Fibroblast of skin of left biceps (primary cell): ENCODE measurements at regions not wholly inside any gene's neighbourhood (a gene's known extent, or its start where the extent isn't known, plus 50 kb on each side); places are given as distances from the start of the nearest gene placed in this dataset.

Source experiments
- DNase-seq, 2 experiments: peaks; one replicate each; pipeline ENCODE4 v3.0.0-alpha.2; 2013; ENCODE audit warnings: low read depth in 2 of 2

GRCh38 chr14:98226411-98226810, 1045.6 kb downstream of the BCL11B start:
- DNase-seq = no peak

DNA sequence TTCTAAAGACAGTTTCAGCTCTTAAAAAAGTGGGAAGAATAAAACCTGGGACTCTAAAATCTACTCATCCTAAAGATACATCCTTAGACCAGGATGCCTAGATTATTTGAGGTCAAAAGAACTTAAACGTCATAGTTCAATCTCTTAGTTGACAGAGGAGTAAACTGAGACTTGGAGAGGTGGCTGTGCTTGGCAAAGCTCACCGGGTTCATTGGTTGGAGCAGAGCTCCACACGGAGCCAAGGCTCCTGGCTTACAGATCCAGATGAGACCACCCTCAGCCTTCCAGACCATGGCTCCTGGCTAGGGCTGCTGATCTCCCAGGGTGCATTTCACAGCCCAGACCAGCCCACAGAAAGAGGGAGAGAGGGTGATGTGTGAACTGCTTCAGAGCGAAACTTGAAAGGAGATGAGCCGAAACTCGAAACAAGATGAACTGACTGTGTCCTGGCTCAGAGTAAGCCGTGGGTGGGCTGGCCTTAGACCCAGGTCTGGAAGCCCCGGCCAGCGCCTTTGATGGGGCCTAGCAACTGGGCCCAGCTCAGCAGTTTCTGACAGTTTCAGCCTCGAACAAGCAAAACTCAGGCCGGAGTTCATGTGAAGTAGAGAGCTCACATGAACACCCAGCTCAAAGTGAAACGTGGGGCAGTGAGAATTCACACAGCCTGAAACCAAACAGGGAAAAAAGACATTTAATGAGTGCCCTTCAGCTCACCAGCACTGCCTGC, 1044.8 kb downstream of the BCL11B start:
- DNase-seq = no peak

DNA sequence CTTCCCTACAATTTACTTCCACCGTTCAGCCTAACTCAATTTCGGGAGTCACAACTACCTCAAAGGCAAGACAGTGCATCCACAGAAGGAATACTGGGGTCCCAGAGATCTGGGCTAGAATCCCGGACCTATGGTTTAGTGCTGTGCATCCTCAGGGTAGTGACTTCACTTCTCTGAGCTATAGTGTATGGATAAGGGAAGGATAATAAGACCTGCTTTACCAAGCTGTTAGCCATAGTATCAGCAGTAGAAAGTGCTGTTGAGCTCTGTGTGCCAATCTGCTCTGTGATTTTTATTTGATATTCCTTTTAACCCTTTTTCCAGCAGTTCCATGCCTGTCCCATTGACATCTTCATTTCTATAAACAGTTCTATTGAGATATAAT, 1044.3 kb downstream of the BCL11B start:
- DNase-seq = no peak

DNA sequence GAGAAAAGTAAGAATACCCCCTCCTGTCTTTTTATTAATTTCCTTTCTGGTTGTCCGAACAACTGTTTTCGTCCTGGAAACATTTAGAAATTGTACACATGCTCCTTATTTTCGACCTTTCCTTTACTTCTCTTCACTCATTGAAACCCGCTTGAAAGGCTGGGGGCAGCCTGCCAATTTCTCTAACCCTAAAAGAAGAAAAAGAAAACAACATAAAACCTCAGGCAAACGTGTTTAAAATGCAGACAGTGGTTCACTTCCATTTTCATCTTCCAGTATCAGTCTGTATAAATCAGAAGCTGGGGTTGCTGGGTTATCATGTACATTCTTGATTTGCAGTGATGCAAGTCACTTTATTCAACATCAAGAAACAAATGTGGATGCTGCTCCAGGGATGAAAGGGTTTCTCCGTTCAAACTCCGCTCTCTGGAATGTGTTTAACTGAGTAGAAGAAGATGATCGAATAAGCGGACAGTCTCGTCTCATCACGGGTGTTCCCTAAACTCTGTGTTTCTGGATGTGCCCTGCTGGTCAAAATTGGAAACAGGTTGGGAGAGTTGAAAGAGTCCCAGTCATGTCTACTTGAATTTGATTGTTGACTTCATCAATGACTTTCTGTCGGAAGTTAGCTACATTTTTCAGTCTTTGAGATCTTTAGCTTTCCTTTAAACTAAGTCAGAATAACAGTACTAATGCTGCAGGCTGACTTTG, 1042.2 kb downstream of the BCL11B start:
- DNase-seq = peak in 1 of 2 experiments; percentile 2

DNA sequence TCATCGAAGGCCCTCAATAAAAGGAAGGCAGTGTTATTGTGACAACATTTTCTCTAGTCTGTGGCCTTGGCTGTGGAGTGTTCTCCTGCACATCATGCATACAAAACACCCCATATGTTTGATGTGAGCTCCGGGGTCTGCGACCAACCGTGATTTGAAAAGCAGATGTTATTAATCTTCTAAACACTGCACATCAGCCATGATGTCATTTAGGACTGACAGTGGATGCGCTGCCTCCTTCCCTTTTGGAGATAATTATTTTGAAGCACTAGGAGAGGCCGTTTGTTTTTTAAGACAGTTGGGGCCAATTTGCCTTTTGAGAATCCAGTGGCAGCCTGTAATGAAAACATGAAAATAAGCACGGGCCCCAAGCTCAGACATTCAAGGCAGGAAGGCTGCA, 1041.6 kb downstream of the BCL11B start:
- no peak for DNase-seq

GRCh38 chr14:98231210-98231609, 1040.8 kb downstream of the BCL11B start:
- no peak for DNase-seq

DNA sequence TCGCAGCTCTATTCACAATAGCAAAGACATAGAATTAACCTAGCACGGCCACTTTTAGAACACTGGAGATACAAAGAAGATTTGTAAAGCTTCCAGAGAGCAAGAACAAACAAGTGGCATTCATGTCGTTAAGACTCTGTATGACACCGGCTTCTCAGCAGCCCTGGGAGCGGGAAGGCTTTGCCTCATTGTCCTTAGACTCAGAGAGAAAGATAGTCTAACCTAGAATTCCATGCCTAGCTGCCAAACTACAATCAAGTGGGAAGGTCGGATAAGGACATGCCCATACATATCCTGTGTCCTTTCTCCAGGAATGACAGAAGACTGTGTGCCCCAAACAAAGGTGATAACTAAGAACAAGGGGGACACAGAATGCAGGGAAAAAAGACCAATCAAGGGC, 1038.3 kb downstream of the BCL11B start:
- no peak for DNase-seq

GRCh38 chr14:98234208-98234607, 1037.8 kb downstream of the BCL11B start:
- peak in 1 of 2 experiments; percentile 1 for DNase-seq

DNA sequence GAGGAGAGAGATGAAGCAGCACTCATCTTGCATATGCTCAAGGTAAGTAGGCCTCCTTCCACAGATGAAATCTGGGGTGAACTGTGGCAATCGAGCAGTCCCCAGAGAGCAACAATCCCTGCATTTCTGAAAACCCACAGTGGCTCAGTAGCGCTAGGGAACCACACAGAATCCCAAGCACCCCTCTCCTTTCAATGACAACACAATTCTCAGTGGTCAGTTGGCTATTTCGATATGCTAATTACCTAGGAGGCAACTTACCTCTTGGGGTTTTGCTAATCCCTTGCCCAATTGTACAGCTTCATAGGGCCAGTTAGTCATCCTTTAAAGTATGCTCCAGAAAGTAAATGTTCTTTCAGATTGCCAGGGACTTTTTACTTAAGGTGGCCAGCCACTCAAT, 1035.7 kb downstream of the BCL11B start:
- DNase-seq = no peak

DNA sequence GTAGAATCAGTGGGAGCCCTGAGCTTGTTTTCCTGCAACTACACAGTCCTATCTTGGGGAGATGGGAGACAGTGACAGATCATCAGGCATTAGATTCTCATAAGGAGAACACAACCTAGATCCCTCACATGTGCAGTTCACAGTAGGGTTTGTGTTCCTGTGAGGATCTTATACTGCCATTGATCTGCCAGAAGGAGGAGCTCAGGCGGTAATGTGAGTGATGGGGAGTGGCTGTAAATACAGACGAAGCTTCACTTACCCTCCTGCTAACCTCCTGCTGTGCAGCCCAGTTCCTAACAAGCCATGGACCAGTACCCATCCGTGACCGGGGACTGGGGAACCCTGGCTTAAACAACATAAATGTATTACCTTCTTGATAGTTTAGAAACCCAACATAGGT, 1034.1 kb downstream of the BCL11B start:
- DNase-seq = no peak

GRCh38 chr14:98240376-98240775, 1031.6 kb downstream of the BCL11B start:
- DNase-seq = no peak

GRCh38 chr14:98242903-98243302, 1029.1 kb downstream of the BCL11B start:
- DNase-seq = no peak

DNA sequence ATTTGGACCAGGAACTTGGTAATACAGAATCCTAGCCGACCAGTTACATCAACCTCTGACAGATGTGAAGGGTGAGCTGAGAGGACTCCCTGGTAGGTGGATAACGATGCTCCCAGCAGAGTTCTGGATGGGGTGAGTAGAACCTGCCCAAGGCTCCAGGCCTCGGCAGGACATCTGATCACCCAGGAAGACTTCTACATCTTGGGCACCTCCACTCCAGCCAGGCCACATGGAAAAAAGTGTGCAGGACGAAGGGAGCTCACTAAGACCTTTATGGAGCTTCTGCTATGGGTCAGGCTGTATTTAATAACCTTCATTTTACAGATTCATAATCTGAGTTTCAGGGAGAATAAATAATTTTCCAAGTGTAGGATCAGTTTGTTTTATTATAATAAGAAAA, 1028.7 kb downstream of the BCL11B start:
- no peak for DNase-seq

DNA sequence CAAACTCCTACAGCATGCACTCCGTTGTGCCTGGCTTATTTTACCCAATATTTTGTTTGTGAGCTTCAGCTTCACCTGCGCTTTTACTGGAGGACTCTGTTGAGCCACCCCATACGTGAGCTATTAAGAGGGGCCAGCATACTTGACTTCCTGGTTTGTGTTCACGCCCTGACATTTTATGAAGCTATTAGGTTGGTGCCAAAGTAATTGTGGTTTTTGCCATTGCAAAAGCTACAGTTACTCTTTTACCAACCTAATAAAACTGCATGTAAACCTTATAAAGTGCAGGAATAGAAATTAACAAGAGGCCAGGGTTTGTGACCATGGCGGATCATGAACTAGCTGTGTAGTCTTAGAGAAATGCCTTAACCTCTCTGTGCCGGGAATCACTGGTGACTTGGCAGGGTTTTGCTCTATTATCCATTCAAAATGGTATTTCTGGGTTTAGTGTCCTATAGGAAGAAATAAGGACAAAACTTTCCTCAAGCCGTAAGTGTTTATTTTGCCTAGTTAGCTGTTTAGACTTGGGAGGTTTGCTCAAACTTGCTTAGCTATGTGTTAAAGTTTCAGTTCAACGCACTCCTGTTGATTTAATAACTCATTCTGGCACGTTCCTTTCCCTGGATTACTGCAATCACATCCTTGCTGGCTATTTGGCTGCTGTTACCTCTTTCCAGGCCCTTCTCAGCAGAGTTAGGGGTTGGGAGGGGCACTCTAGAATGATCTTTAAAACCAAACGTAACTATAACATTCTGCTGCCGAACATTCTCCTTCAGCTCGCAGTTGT, 1027.6 kb downstream of the BCL11B start:
- no peak for DNase-seq

DNA sequence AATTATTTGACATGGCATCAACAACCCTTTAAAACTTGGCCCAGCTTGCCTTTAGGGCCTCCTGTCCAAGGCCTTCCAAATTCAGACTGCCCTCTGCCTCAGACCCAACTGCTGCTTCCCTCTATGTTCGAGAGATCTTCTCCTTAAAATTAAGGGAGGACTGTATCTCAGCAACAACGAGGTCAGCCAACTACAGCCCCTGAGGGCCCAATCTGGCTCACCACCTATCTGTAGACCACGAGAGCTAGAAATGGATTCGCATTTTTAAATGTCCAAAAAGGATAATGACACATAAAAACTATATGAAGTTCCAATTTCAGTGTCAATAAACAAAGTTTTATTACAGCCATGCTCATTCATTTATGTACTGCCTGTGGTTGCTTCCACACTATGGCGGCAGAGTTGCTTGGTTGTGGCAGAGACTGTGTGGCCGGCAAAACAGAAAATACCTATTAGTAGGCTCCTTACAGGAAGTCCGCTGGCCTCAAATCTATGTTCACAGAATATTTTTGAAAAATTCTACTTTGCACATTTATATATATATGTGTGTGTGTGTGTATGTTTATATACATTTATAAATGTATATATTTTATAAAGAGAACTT, 1026.9 kb downstream of the BCL11B start:
- DNase-seq = no peak

GRCh38 chr14:98249057-98249456, 1022.9 kb downstream of the BCL11B start:
- no peak for DNase-seq

DNA sequence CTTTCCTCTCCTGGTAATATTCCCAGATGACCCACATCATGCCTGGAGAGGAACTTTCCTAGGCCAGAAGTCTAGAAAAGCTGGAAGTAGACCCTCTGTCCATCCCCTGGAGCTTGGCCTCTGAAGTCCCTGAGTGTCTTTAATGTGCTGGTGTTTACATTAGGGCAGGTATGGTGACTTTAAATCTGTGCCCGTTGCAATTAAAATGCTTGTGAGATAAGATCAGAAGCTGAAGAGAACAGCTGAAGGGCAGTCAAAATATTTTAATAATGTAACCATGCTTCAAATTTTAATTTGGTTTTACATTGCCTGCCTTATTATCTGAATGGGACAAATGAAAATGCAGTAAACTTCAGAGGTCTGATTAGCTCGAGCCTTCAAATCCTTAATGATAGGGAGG, 1022.5 kb downstream of the BCL11B start:
- no peak for DNase-seq

DNA sequence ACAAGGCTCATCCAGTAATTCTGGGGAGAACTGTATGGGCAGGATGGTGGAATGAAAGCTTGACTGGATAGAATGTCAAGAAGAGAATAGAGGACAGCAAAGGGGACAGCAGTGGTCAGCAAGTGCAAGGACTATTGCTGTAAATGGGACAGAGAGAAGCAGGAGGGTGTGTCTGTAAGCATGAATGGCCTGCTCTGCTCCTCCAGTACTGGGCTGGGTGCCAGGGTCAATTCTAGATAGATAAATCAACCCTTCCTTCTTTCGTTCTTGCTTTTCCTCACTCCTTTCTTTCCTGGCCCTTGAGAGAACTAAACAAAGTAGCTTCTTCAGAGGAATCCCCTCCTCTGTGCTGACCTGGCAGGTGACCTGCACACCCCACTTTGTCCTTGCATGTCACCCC, 1019.2 kb downstream of the BCL11B start:
- DNase-seq = no peak

DNA sequence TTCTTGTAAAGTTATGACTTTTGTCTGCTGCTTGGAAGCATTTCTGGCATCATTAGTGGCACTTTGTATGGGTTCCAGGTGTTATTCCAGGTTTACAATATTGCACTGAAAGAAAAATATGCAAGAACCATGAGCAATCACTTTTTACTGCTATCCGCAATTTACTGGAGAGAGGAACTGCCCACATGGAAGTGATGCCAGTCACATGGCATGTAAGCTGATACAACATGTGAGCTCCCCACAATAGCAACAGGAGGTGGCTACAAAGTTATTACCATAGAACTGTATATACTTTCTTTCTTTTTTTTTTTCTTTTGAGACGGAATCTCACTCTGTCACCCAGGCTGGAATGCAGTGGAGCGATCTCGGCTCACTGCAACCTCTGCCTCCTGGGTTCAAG, 1012.1 kb downstream of the BCL11B start:
- DNase-seq = no peak

GRCh38 chr14:98262566-98262965, 1009.4 kb downstream of the BCL11B start:
- DNase-seq = no peak

DNA sequence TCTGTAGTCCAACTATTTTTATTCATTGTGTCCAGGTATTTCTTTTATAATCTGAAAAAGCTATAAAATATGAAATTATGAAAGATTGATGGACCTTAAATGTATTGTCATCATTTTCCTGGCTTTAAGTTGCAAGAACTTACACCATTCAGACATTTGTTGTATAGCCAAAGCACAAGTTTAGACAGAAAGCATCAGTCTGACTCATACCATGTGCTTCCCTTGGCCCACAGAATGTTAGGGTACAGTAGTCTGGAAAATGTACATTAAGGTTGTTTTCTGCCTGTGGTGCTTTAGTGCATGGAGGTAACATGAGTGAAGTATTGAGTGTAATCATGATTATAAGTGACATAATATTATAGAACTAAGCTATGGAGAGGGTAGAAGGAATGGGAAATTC, 1002.5 kb downstream of the BCL11B start:
- DNase-seq = no peak

- DNase-seq = no peak
These were observed 1001.8 kb downstream of the BCL11B start for GRCh38 chr14:98270201-98270600.
